DND-41 (cell line): ENCODE measurements at regions not wholly inside any gene's neighbourhood (a gene's known extent, or its start where the extent isn't known, plus 50 kb on each side); places are given as distances from the start of the nearest gene placed in this dataset.

Experiments
- ATAC-seq: fragments of 200-7000 bp; cut with Tn5 transposase; 3 replicates; pipeline ENCODE4 v1.9.1; 2021; ENCODE audit warnings: low read depth; ENCODE audit not compliant: insufficient read depth
- DNase-seq: peaks from one replicate; pipeline ENCODE4 v3.0.0-alpha.2; 2020
- H2AFZ ChIP-seq: 2 replicates; pipeline ENCODE4 v1.6.0; 2012; ENCODE audit warnings: low read depth, low read length
- H3K27ac ChIP-seq: 2 replicates; pipeline ENCODE4 v1.5.1; 2012; ENCODE audit warnings: low read length, inconsistent platforms
- H3K27me3 ChIP-seq: fragments of 200-600 bp; sonication (generic); 2 replicates; pipeline ENCODE4 v1.6.0; 2012; ENCODE audit warnings: low read length, mild to moderate bottlenecking, inconsistent platforms; ENCODE audit not compliant: insufficient read depth, poor library complexity
- H3K36me3 ChIP-seq: 2 replicates; pipeline ENCODE4 v1.5.1; 2012; ENCODE audit warnings: low read length, inconsistent platforms; ENCODE audit not compliant: insufficient read depth
- H3K4me1 ChIP-seq: 2 replicates; pipeline ENCODE4 v1.5.1; 2012; ENCODE audit warnings: mild to moderate bottlenecking, low read length; ENCODE audit not compliant: insufficient read depth
- H3K4me2 ChIP-seq: 2 replicates; pipeline ENCODE4 v1.6.0; 2012; ENCODE audit warnings: mild to moderate bottlenecking, moderate library complexity, low read length, inconsistent platforms; ENCODE audit not compliant: insufficient read depth
- H3K4me3 ChIP-seq, 2 experiments: fragments of 200-600 bp in 1 of 2; shearing (Covaris generic) in 1 of 2; 2 replicates each; pipeline ENCODE4 v1.5.1; 2012 to 2016; ENCODE audit warnings: inconsistent platforms in 2 of 2, low read length in 2 of 2, mild to moderate bottlenecking in 2 of 2, low read depth in 1 of 2, moderate library complexity in 1 of 2
- H3K79me2 ChIP-seq: 2 replicates; pipeline ENCODE4 v1.6.0; 2012; ENCODE audit warnings: low read length, inconsistent platforms; ENCODE audit not compliant: insufficient read depth
- H3K9ac ChIP-seq: 2 replicates; pipeline ENCODE4 v1.6.0; 2012; ENCODE audit warnings: low read depth, mild to moderate bottlenecking, inconsistent platforms, low read length, moderate library complexity
- H3K9me3 ChIP-seq: 2 replicates; pipeline ENCODE4 v1.5.1; 2012; ENCODE audit warnings: low read length, moderate library complexity, mild to moderate bottlenecking, inconsistent platforms; ENCODE audit not compliant: insufficient read depth, severe bottlenecking
- H4K20me1 ChIP-seq: 2 replicates; pipeline ENCODE4 v1.6.0; 2012; ENCODE audit warnings: low read length; ENCODE audit not compliant: insufficient read depth
- CTCF ChIP-seq: IDR thresholded peaks from 2 replicates; pipeline ENCODE4 v1.5.1; 2012; ENCODE audit warnings: borderline replicate concordance, low read length, moderate library complexity, mild to moderate bottlenecking; ENCODE audit not compliant: poor library complexity, severe bottlenecking; ENCODE audit errors: extremely low read depth
- EZH2 ChIP-seq: IDR thresholded peaks from 3 replicates; pipeline ENCODE4 v1.6.1; 2012; ENCODE audit warnings: borderline replicate concordance, low read depth, mild to moderate bottlenecking, moderate library complexity, low read length, inconsistent platforms; ENCODE audit not compliant: severe bottlenecking

- no peak overlapping the region for H3K27ac ChIP-seq
- H2AFZ ChIP-seq = no peak overlapping the region
- no peaks in the 10 kb centered on the region for H3K27me3 ChIP-seq
- no peak overlapping the region for H3K4me2 ChIP-seq
- DNase-seq (no peak), ATAC-seq (no peak)
- no peaks in the 10 kb centered on the region for H3K4me1 ChIP-seq
- no peaks in the 10 kb centered on the region for H3K9me3 ChIP-seq
- no peak for TF ChIP-seq EZH2
- no peak overlapping the region for H3K9ac ChIP-seq
- no peaks in the 10 kb centered on the region for H3K79me2 ChIP-seq
- no peaks in the 10 kb centered on the region for H3K36me3 ChIP-seq
- no peak overlapping the region for H3K4me3 ChIP-seq
- H4K20me1 ChIP-seq = no peaks in the 10 kb centered on the region
Observed at GRCh38 chr11:31926816-31927528, 115.8 kb upstream of the PAX6 start.

- TF ChIP-seq EZH2 (no peak), CTCF (no peak)
- ATAC-seq (no peak), DNase-seq (no peak)
- Histone ChIP-seq H3K4me1 (no peaks in the 10 kb centered on the region), H3K4me3 (no peak overlapping the region), H3K79me2 (no peaks in the 10 kb centered on the region), H3K4me2 (no peak overlapping the region), H4K20me1 (no peaks in the 10 kb centered on the region), H3K27me3 (no peaks in the 10 kb centered on the region), H3K9me3 (no peaks in the 10 kb centered on the region), H3K27ac (no peak overlapping the region), H2AFZ (no peak overlapping the region), H3K36me3 (no peaks in the 10 kb centered on the region), H3K9ac (no peak overlapping the region)
Observed at GRCh38 chr11:31926106-31926505, 115.0 kb upstream of the PAX6 start.

- Histone ChIP-seq H3K4me2 (no peak overlapping the region), H3K9me3 (no peaks in the 10 kb centered on the region), H4K20me1 (no peaks in the 10 kb centered on the region), H3K27me3 (no peaks in the 10 kb centered on the region), H3K9ac (no peak overlapping the region), H3K79me2 (no peaks in the 10 kb centered on the region), H3K27ac (no peak overlapping the region), H2AFZ (no peak overlapping the region), H3K36me3 (no peaks in the 10 kb centered on the region), H3K4me3 (no peak overlapping the region), H3K4me1 (no peaks in the 10 kb centered on the region)
- ATAC-seq = no peak
- TF ChIP-seq EZH2 (no peak), CTCF (no peak)
- DNase-seq = no peak
Observed at GRCh38 chr11:31922450-31922849, 111.3 kb upstream of the PAX6 start.

- ATAC-seq = no peak
- no peaks in the 10 kb centered on the region for H3K27me3 ChIP-seq
- no peak overlapping the region for H3K27ac ChIP-seq
- H3K4me1 ChIP-seq = no peaks in the 10 kb centered on the region
- no peaks in the 10 kb centered on the region for H3K9me3 ChIP-seq
- no peak overlapping the region for H3K4me2 ChIP-seq
- H3K4me3 ChIP-seq = no peak overlapping the region
- H4K20me1 ChIP-seq = no peaks in the 10 kb centered on the region
- no peak overlapping the region for H2AFZ ChIP-seq
- no peaks in the 10 kb centered on the region for H3K36me3 ChIP-seq
- TF ChIP-seq CTCF = no peak
- TF ChIP-seq EZH2 = no peak
- H3K79me2 ChIP-seq = no peaks in the 10 kb centered on the region
- no peak overlapping the region for H3K9ac ChIP-seq
- DNase-seq = no peak
Observed at GRCh38 chr11:31921081-31921480, 110.0 kb upstream of the PAX6 start.
